ENCODE measurements at regions not wholly inside any gene's neighbourhood (a gene's known extent, or its start where the extent isn't known, plus 50 kb on each side); places are given as distances from the start of the nearest gene placed in this dataset.
"Not testable (repeated sequence)": the region's sequence is repeated elsewhere in the genome, so short reads cannot be mapped to it uniquely, and the experiment has no call there.

DNA sequence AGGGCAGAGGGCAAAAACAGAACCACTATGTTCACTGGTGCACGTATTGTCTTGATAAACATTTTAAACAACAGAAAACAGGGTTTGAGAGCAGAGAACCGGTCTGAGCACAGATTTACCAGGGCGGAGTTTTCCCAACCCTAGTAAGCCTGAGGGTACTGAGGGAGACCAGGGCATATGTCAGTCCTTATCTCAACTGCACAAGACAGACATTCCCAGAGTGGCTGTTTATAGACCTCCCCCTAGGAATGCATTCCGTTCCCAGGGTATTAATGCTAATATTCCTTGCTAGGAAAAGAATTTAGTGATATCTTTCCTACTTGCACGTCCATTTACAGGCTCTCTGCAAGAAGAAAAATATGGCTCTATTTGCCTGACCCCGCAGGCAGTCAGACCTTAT, 99.7 kb upstream of the ANKRD50 start:
- TF ChIP-seq, protein P1, sequence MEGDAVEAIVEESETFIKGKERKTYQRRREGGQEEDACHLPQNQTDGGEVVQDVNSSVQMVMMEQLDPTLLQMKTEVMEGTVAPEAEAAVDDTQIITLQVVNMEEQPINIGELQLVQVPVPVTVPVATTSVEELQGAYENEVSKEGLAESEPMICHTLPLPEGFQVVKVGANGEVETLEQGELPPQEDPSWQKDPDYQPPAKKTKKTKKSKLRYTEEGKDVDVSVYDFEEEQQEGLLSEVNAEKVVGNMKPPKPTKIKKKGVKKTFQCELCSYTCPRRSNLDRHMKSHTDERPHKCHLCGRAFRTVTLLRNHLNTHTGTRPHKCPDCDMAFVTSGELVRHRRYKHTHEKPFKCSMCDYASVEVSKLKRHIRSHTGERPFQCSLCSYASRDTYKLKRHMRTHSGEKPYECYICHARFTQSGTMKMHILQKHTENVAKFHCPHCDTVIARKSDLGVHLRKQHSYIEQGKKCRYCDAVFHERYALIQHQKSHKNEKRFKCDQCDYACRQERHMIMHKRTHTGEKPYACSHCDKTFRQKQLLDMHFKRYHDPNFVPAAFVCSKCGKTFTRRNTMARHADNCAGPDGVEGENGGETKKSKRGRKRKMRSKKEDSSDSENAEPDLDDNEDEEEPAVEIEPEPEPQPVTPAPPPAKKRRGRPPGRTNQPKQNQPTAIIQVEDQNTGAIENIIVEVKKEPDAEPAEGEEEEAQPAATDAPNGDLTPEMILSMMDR (conservative IDR thresholded peaks at IDR 0.05): not testable (repeated sequence)
- not testable (repeated sequence) for TF ChIP-seq ZFX (IDR thresholded peaks at IDR 0.05)
